ENCODE measurements at regions not wholly inside any gene's neighbourhood (a gene's known extent, or its start where the extent isn't known, plus 50 kb on each side); places are given as distances from the start of the nearest gene placed in this dataset.

DNA sequence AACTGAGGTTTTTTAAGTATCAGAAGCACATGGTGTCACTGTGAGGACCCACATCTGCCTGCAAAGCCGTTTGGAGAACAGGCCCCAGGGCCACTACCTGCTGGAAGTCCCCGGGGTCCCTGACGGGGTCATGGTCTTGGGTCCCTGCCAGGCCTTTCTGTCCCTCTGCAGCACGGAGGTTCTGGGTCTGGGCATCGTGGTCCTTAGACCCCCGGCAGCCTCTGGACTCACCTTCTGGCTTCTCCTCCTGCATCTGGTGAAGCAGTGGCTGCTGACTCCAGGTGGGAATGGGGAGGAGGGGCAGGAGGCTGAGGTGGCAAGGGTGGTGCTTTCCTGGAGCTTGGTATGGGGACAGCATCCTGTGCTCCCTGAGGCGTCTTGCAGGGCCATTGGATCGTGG lies 198.6 kb downstream of the TEX29 start:
- no peak for DNase-seq

- no peak for DNase-seq
Observed at GRCh38 chr13:111519490-111520170, 199.2 kb downstream of the TEX29 start.

- DNase-seq = no peak
Observed at GRCh38 chr13:111521030-111521429, 200.6 kb downstream of the TEX29 start.

- no peak for DNase-seq
Observed at GRCh38 chr13:111521691-111522229, 201.3 kb downstream of the TEX29 start.

DNA sequence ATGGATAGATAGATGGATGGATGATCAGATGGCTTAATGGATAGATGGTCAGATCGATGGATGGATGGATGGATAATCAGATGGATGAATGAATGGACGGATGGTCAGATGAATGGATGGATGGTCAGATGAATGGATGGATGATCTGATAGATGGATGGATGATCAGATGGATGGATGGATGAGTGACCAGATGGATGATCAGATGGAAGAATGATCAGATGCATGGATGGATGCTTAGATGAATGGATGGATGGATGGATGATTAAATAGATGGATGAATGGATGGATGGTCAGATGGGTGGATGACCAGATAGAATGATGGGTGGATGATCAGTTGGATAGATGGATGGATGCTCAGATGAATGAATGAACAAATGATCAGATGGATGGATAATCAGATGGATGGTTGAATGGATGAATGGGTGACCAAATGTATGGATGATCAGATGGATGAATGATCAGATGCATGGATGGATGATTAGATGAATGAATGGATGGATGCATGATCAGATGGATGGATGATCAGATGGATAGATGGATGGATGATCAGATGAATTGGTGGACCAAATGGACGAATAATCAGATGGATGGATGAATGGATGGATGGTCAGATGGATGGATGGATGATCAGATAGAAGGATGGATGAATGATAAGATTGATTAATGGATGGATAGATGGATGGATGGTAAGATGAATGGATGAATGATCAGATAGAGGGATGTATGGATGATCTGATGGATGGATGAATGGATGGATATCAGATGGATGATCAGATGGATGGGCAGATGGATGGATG lies 205.1 kb downstream of the TEX29 start:
- no peak for DNase-seq

GRCh38 chr13:111526922-111527321 lies 206.5 kb downstream of the TEX29 start:
- DNase-seq = no peak

DNA sequence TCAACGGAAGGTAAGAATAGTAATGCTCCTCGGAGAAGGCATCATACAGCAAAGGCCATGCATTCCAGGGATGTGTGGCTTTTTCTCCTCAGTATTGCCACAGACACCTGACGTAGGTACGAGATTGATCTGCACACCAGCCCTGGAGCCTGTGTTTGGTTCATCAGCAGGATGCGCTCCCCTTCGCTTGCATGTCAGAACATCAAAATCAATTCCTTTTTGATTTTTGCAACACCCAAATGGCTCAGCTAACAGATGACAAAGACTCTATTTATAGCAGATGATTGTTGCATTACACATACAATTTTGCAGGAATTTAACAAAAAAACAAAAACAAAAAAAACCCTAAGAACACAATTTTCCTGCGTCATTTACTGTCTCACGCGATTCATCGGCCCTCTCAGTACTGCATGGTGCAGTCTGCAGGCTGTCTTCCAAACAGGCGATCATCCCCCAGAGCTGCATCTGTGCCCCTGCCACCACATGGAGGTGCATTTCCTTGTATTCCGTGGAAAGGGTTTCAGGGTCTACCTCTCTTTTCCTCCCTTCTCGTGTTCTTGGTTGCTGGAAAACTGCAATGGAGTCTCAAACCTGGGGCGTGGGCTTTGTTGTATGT lies 207.3 kb downstream of the TEX29 start:
- DNase-seq = no peak

- DNase-seq = no peak
Observed at GRCh38 chr13:111528513-111528912, 208.1 kb downstream of the TEX29 start.

- DNase-seq = no peak
Observed at GRCh38 chr13:111530137-111530870, 209.9 kb downstream of the TEX29 start.

DNA sequence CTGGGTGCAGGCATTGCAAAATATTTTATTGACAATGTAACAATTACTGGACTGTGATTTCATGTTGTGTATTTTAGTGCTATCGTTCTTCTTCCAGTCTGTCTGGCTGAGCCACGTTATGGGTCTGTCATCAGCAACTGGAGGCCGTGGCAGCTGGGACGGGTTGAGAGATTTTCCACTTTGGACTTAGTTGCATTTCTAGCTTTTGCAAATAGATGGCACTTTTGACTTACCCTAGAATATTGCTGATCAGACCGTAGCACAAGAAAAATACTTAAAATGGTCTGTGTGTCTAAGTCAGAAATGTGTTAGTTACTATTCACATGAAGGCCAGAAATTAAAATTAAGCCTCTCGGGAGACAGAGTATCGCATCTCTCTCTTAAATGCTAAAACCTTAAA lies 211.1 kb downstream of the TEX29 start:
- DNase-seq = no peak

DNA sequence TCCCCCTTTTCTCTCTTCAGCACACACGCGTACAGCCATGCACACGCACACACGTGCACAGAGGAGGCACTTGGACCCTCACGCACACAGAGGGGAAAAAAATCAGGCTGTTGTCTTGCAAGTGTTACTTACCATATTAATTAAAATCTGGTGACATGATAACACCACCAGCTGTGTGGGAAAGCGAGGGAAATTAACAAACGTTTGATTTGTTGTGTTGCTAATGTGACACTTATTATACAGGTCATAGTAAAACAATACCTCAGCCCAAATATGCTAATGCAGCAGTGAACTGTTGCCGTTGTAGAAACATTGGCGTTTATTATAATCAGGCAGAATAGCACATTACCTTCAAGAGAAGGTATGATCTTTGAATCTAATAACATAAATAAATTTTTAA lies 211.7 kb downstream of the TEX29 start:
- DNase-seq = no peak

- peak; percentile 50 for DNase-seq
Observed at GRCh38 chr13:111533900-111534683, 213.7 kb downstream of the TEX29 start.

- no peak for DNase-seq
Observed at GRCh38 chr13:111534751-111535522, 214.5 kb downstream of the TEX29 start.

- DNase-seq = no peak
Observed at GRCh38 chr13:111535523-111535811, 215.0 kb downstream of the TEX29 start.

DNA sequence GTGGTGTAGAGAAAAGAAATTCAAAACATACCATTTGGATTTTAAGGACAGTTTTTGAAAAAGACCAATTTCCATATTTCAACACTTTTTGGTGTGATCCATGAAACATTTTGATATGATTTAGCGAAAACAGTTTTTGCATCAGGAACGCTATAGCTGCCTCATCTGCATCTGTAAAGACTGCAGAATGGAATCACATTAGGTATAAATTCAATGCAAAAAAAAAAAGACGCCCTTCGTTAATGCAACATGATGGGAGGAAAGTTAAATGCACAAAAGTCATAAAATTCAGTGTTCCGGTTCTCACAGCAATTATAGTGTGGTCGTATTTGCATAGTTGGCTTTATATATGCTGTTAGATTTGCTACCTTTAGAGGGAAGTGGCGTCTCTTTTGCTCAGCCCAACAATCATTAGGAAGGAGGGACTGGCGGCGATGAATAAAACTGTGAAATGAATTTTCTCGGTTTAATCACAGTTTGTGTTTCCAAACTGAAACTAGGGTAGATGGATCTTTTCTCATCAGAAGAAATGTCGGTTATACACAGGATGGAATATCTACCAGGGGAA lies 215.7 kb downstream of the TEX29 start:
- no peak for DNase-seq

DNA sequence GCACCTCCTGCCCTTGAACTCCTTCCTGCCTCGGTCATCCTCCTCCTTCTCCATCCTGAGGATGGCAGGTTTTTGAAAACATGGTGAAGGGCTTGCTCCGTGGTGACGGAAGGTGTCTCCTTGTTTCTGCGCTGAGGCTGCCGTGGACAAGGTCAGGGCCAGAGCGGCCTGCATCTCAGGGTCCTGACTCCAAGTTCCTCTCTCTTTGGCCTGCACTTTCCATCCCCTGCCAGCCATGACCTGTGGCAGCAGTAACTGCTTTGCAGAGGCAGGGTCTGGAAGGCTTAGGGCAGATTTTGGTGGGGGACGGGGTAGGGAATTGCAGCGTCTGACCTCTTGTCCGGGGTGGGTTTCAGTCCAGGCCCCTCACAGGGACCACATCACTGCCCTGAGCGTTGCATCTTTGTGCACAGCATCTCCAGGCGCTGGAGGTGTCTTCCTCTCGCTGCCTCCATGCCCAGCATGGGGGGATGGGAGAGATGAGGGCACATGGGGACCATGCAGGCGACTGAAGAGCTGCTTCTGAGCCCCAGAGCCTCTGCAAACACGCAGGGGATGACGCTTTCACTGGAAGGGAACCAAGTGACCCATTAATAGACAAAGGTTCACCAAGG lies 216.8 kb downstream of the TEX29 start:
- no peak for DNase-seq

DNA sequence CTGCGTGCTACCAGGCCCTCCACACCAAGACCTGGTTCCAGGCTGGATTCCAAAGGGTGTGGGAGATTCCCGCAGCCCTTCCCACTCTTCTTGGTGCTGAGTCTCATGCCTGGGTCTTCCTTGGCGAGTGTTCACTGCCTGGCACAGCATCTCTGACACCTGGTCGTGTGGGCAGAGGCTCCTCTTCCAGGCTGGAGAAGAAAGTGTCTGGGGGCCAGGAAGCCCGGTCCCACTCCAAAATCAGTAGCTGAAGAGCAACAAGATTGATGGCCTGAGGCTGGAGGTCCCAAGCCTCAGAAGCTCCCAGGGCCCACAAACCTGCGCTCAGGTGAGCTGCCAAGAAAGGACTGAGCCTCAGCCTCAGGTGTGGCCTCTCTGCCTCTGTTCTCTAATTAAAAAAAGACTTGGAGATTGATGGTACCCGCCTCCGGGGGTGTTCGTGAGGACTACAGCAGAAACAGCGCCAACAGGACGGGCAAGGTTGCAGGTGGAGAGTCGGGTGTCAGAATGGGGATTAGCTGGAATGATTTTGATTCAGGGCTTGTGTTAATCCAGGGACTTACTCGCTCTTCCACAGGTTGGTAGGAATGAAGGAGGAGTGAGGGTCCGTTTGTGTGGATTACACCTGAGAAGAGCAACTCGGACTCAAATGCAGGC lies 217.5 kb downstream of the TEX29 start:
- no peak for DNase-seq

- DNase-seq = no peak
Observed at GRCh38 chr13:111539252-111539651, 218.8 kb downstream of the TEX29 start.

GRCh38 chr13:111539791-111540446 lies 219.5 kb downstream of the TEX29 start:
- DNase-seq = no peak

GRCh38 chr13:111540486-111540885 lies 220.0 kb downstream of the TEX29 start:
- no peak for DNase-seq
